Left lung (tissue), 4 donors: ENCODE measurements at regions not wholly inside any gene's neighbourhood (a gene's known extent, or its start where the extent isn't known, plus 50 kb on each side); places are given as distances from the start of the nearest gene placed in this dataset.

Source experiments
- ATAC-seq: fragments of 200-7000 bp; cut with Tn5 transposase; one replicate; pipeline ENCODE4 v1.9.1; 2020; ENCODE audit warnings: moderate library complexity
- DNase-seq, 4 donors: peaks; one replicate each; pipeline ENCODE4 v3.0.0-alpha.2; 2013 to 2020
- H3K27ac ChIP-seq, 2 donors: fragments of 200-600 bp; sonication (generic) in 1 of 2; one replicate each; pipeline versions ENCODE4 v1.5.0 to v1.8.0; 2020 to 2021
- H3K27me3 ChIP-seq, 2 donors: fragments of 200-600 bp; sonication (generic) in 1 of 2; one replicate each; pipeline versions ENCODE4 v1.5.0 to v1.8.0; 2020 to 2021
- H3K36me3 ChIP-seq, 2 donors: fragments of 200-600 bp; sonication (generic) in 1 of 2; one replicate each; pipeline versions ENCODE4 v1.5.0 to v1.8.0; 2020 to 2021
- H3K4me1 ChIP-seq, 2 donors: fragments of 200-600 bp; one replicate each; pipeline ENCODE4 v1.8.0; 2021
- H3K4me3 ChIP-seq, 2 donors: fragments of 200-600 bp; sonication (generic) in 1 of 2; one replicate each; pipeline versions ENCODE4 v1.5.0 to v1.8.0; 2020 to 2021; ENCODE audit warnings: mild to moderate bottlenecking in 1 of 2
- H3K9me3 ChIP-seq, 2 donors: fragments of 200-600 bp; sonication (generic) in 1 of 2; one replicate each; pipeline versions ENCODE4 v1.5.0 to v1.8.0; 2020 to 2021
- intact Hi-C, 2 donors: fragments of 100-400 bp; cut with DNase I; formaldehyde crosslinking; loops; one replicate each; pipeline versions ENCODE4 v1.11.2 to v1.14.2; 2022
- TF ChIP-seq, protein P1 (sequence below), 2 donors: fragments of 200-600 bp; sonication (generic) in 1 of 2; IDR thresholded peaks; one replicate each; pipeline versions ENCODE4 v1.5.0 to v1.8.0; 2021; ENCODE audit warnings: antibody characterized with exemption in 2 of 2
- donor health status: DM: no; HTN: yes; CAD: no.
- donor health status: DM: no; HTN: no; CAD: no.

- Histone ChIP-seq H3K9me3 (peaks cover 0 to 7% of the 10 kb centered on the region in 2 donors), H3K4me3 (no peak overlapping the region), H3K27me3 (no peaks in the 10 kb centered on the region), H3K4me1 (no peaks in the 10 kb centered on the region), H3K27ac (no peak overlapping the region), H3K36me3 (no peaks in the 10 kb centered on the region)
- intact Hi-C loops: no loop called here
- TF ChIP-seq, protein P1, sequence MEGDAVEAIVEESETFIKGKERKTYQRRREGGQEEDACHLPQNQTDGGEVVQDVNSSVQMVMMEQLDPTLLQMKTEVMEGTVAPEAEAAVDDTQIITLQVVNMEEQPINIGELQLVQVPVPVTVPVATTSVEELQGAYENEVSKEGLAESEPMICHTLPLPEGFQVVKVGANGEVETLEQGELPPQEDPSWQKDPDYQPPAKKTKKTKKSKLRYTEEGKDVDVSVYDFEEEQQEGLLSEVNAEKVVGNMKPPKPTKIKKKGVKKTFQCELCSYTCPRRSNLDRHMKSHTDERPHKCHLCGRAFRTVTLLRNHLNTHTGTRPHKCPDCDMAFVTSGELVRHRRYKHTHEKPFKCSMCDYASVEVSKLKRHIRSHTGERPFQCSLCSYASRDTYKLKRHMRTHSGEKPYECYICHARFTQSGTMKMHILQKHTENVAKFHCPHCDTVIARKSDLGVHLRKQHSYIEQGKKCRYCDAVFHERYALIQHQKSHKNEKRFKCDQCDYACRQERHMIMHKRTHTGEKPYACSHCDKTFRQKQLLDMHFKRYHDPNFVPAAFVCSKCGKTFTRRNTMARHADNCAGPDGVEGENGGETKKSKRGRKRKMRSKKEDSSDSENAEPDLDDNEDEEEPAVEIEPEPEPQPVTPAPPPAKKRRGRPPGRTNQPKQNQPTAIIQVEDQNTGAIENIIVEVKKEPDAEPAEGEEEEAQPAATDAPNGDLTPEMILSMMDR (IDR thresholded peaks at IDR 0.05): no peak
- DNase-seq (no peak), ATAC-seq (no peak)
These were observed 118.0 kb upstream of the IRX2 start for GRCh38 chr5:2869471-2869870.

DNA sequence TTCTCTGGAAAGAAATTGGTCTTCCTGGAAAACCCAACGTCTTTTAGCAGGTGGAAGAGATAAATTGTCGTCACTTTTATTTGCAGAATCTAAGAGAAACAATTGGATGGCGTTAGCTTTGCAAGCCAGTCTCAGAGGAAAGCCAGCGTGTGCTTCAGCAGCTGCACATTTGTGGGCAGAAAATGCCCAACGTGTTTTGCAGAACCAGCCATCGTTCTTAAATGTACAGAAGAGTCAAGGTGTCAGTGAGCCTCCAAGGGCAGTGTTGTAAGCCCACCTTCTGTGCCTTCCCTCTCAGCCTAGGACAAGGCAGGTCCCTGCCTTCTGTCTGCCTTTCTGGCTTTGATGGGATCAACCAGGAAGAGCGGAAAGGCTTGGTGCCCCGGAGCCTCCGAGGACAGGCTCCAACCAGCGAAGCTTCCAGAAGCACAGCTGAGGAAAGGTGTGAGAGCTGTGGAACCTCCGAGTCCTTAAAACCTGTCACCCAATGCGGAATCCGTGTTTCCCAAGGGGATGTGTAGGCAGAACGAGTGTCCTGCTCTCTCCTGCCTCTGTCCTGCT, 116.0 kb upstream of the IRX2 start:
- TF ChIP-seq, protein P1 (IDR thresholded peaks at IDR 0.05): no peak
- H3K4me3 ChIP-seq: no peak overlapping the region
- H3K27ac ChIP-seq: no peak overlapping the region
- no peaks in the 10 kb centered on the region for H3K36me3 ChIP-seq
- intact Hi-C loops: no loop called here
- H3K27me3 ChIP-seq: no peaks in the 10 kb centered on the region
- H3K9me3 ChIP-seq: peaks cover 0 to 9% of the 10 kb centered on the region in 2 donors
- ATAC-seq (no peak), DNase-seq (no peak)
- no peaks in the 10 kb centered on the region for H3K4me1 ChIP-seq

GRCh38 chr5:2866662-2867372, 115.3 kb upstream of the IRX2 start:
- no peak overlapping the region for H3K27ac ChIP-seq
- no peaks in the 10 kb centered on the region for H3K4me1 ChIP-seq
- intact Hi-C loops: no loop called here
- H3K4me3 ChIP-seq: no peak overlapping the region
- ATAC-seq: no peak
- no peak for DNase-seq
- H3K27me3 ChIP-seq: no peaks in the 10 kb centered on the region
- H3K9me3 ChIP-seq: peaks cover 0 to 9% of the 10 kb centered on the region in 2 donors
- H3K36me3 ChIP-seq: no peaks in the 10 kb centered on the region
- TF ChIP-seq, protein P1 (IDR thresholded peaks at IDR 0.05): no peak

DNA sequence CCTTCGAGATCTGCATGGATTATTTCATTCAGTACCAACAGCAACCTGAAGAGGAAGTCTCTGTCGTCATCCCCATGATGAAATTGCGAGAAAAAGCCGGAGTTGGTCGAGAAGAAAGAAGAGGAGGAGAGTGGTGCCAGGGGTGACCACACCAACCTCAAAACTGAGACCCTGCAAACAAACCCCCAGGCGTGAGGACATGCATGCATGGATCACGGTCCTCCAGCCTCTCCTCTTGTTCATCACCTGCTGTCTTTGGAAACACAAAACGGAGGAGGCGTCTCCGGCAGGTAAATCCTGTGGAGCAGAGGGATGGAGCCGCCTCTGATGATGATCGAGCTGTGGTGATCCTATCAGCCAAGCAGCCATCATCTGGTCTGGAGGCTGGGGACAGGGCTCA, 114.4 kb upstream of the IRX2 start:
- Histone ChIP-seq H3K9me3 (peaks cover 0 to 9% of the 10 kb centered on the region in 2 donors), H3K4me1 (no peaks in the 10 kb centered on the region), H3K36me3 (no peaks in the 10 kb centered on the region), H3K27ac (no peak overlapping the region), H3K4me3 (no peak overlapping the region), H3K27me3 (peaks cover 0 to 6% of the 10 kb centered on the region in 2 donors)
- DNase-seq: no peak
- TF ChIP-seq, protein P1 (IDR thresholded peaks at IDR 0.05): no peak
- intact Hi-C loops: no loop called here
- ATAC-seq: no peak

DNA sequence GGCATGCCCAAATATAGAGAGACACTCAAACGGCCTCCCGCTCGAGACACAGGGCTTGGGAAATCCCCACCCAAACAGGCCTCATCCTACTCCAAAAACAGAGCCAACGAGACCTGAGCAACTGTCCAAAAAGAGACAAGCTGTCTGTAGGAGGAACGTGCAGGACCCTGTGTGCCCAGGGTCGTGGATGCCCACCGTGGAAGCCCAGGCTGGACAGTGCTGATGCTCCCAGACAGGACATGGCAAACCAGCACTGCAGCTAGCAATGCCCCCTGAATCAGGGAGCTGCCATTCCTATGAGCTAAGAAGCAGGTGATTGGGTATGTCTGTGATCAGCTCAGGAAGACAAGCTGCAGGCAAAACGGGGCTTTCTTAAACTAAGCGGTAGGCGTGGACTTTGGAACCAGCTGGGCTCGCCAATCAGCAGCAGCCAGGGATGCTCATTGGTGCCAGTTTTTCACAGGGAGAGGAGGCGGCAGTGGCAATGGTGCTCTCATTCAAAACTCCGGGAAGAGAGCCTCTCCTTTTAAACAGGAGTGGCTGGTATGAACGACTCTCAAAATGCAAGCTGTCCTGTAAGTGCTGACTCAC, 113.1 kb upstream of the IRX2 start:
- ATAC-seq: no peak
- TF ChIP-seq, protein P1 (IDR thresholded peaks at IDR 0.05): no peak
- DNase-seq: no peak
- H3K36me3 ChIP-seq: no peaks in the 10 kb centered on the region
- intact Hi-C loops: no loop called here
- H3K4me1 ChIP-seq: no peaks in the 10 kb centered on the region
- peaks cover 0 to 9% of the 10 kb centered on the region in 2 donors for H3K9me3 ChIP-seq
- peaks cover 0 to 12% of the 10 kb centered on the region in 2 donors for H3K27me3 ChIP-seq
- no peak overlapping the region for H3K4me3 ChIP-seq
- H3K27ac ChIP-seq: no peak overlapping the region
